ENCODE measurements at regions not wholly inside any gene's neighbourhood (a gene's known extent, or its start where the extent isn't known, plus 50 kb on each side); places are given as distances from the start of the nearest gene placed in this dataset.

DNA sequence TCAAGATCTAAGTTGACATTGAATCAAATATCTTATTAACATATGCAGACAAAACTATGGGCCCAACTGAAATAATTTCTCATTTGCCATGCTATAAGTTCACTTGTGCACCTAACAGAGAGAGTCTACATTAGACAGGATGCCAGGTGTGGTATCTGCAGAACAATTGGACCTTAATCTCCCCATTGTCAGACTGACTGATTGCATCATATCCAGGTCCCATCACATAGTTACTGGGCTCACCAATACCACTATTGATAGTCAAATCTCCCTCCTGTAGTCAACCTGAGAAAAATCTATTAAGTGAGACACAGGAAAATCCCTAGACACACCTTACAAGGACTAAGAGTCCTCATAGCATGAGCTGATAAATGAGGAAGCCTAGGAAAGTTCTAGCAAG is 156.0 kb upstream of the FRG1 start:
- POLR2A ChIA-PET = no interaction called here
- H3K4me3 ChIP-seq (ENCODE audit: low read depth, low read length) = no peak overlapping the region
- peaks cover 26% of the 10 kb centered on the region for H3K9me3 ChIP-seq (ENCODE audit: control insufficient read depth, insufficient read depth, low read length)
- TF ChIP-seq, protein P1, sequence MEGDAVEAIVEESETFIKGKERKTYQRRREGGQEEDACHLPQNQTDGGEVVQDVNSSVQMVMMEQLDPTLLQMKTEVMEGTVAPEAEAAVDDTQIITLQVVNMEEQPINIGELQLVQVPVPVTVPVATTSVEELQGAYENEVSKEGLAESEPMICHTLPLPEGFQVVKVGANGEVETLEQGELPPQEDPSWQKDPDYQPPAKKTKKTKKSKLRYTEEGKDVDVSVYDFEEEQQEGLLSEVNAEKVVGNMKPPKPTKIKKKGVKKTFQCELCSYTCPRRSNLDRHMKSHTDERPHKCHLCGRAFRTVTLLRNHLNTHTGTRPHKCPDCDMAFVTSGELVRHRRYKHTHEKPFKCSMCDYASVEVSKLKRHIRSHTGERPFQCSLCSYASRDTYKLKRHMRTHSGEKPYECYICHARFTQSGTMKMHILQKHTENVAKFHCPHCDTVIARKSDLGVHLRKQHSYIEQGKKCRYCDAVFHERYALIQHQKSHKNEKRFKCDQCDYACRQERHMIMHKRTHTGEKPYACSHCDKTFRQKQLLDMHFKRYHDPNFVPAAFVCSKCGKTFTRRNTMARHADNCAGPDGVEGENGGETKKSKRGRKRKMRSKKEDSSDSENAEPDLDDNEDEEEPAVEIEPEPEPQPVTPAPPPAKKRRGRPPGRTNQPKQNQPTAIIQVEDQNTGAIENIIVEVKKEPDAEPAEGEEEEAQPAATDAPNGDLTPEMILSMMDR (IDR thresholded peaks at IDR 0.05; ENCODE audit: low read depth, low read length) = no peak
- no peak overlapping the region for H3K27ac ChIP-seq (ENCODE audit: low read depth, low read length)
- DNase-seq (ENCODE audit: low read depth, low spot score) = no peak
- H3K27me3 ChIP-seq (ENCODE audit: control insufficient read depth, insufficient read depth, low read length) = no peaks in the 10 kb centered on the region
- CTCF ChIA-PET = interaction anchor here (1.1 to 2.0 kb wide), 2 partner anchors 9 to 10 kb away, joined by 3 to 5 read pairs; no protein-coding TSS in a partner anchor

DNA sequence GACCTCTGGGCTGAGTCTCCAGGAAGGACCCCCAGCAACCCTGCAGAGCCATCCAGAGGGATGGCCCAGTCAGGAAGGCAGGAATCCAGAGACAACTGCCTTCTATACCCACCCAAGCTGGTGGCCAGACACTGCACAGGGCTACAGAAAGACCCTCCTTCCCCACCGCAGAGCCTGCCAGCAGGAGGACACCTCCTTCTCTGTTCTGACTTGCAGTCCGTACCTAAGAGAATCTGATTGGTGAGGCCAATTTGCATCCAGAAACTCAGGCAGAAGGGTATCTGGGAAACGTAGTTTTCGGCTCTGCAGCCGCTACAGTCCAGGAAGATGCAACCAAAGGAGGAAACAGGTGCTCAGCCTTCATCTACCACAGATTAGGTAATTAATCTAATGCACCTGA is 155.4 kb upstream of the FRG1 start:
- H3K27ac ChIP-seq (ENCODE audit: low read depth, low read length) = no peak overlapping the region
- TF ChIP-seq, protein P1 (IDR thresholded peaks at IDR 0.05; ENCODE audit: low read depth, low read length) = no peak
- no peaks in the 10 kb centered on the region for H3K27me3 ChIP-seq (ENCODE audit: control insufficient read depth, insufficient read depth, low read length)
- POLR2A ChIA-PET = no interaction called here
- DNase-seq (ENCODE audit: low read depth, low spot score) = no peak
- peaks cover 26% of the 10 kb centered on the region for H3K9me3 ChIP-seq (ENCODE audit: control insufficient read depth, insufficient read depth, low read length)
- no peak overlapping the region for H3K4me3 ChIP-seq (ENCODE audit: low read depth, low read length)
- CTCF ChIA-PET = no interaction called here

DNA sequence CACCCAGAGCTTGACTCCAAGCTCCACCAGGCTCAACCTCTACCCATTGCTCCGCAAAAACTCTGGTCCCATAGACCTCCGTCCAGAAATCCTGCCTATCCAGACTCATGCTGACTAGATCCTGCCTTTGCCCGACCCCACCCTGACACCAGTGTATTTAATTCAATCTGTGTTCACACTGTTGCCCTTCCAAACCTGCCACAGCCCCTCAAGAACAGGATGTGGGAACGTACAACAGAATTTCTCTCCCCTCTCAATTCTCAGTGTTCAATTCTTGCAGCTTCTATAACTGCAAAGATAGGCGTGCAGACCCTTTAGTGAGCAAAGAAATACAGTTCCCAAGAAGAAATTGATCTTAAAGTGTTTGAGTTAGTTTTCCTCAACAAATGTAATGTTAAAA is 154.2 kb upstream of the FRG1 start:
- Histone ChIP-seq H3K4me3 (ENCODE audit: low read depth, low read length) (no peak overlapping the region), H3K9me3 (ENCODE audit: control insufficient read depth, insufficient read depth, low read length) (peaks cover 29% of the 10 kb centered on the region), H3K27ac (ENCODE audit: low read depth, low read length) (no peak overlapping the region), H3K27me3 (ENCODE audit: control insufficient read depth, insufficient read depth, low read length) (no peaks in the 10 kb centered on the region)
- TF ChIP-seq, protein P1 (IDR thresholded peaks at IDR 0.05; ENCODE audit: low read depth, low read length) = no peak
- no peak for DNase-seq (ENCODE audit: low read depth, low spot score)
- ChIA-PET POLR2A (no interaction called here), CTCF (no interaction called here)

DNA sequence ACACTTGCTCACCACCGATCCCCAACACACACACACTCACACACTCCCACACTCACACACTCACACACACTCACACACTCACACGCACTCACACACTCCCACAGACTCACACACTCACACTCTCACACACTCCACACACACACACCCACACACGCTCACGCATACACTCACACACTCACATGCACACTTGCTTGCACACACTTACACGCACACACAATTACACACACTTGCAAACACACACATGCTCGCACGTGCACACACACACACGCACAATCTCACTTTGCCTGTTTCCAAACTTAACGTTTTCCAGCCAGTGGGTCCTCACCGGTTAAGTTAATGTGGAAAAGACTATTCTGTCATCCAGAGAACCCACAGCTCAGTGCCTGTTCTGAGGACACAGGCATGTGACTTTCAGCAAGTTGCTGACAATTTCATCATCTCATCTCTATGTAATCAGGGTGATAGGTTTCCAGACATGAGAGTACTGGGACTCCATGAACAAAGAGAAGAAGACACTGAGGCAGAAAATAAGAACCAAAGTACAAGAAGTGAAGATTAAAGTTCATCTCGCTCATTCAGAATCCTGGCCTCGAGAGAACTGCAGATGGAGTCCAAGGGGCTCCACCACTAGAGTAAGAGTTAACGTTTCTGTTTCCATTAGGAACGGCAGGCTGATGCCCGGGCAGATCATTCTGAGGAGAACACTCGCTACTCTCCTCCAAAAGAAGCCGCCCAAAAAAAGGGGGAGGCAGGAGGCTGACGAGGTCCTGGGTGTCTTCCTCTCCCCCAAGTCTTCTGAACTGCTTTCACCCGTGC is 153.2 kb upstream of the FRG1 start:
- ChIA-PET CTCF (no interaction called here), POLR2A (no interaction called here)
- no peak for DNase-seq (ENCODE audit: low read depth, low spot score)
- Histone ChIP-seq H3K27ac (ENCODE audit: low read depth, low read length) (no peak overlapping the region), H3K27me3 (ENCODE audit: control insufficient read depth, insufficient read depth, low read length) (no peaks in the 10 kb centered on the region), H3K9me3 (ENCODE audit: control insufficient read depth, insufficient read depth, low read length) (peaks cover 29% of the 10 kb centered on the region), H3K4me3 (ENCODE audit: low read depth, low read length) (no peak overlapping the region)
- TF ChIP-seq, protein P1 (IDR thresholded peaks at IDR 0.05; ENCODE audit: low read depth, low read length) = no peak

DNA sequence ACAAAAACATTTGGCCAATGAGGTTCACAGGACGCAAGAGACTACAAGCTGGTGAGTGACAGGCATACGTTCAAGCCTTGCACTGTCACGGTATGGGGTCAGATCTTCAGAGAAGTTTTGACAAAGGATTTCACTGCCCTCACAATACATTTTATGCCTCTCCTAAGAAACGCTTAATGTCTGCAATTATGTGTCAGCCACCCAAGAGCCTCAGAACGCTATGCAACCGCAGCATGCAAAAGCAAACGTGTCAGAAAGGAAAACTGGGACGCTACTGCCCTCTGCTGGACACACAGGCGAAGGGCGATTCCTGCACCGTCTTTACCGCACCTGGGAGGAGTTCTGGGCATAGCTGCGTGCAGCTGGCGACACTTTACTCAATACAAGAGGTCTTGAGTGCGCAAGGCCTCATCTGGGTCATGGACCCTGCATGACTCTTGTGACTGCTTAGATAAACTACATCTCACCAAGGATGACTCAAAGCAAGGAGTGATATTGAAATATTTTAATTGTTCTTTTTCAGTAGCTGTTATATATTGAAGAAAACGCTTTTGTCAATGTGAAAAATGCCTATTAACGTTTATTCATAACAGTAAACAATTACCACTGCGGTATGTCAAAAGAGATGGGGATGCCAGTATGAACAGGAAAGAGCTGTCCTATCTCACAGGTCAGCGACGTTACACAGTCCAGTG is 147.6 kb upstream of the FRG1 start:
- H3K9me3 ChIP-seq (ENCODE audit: control insufficient read depth, insufficient read depth, low read length) = peaks cover 12% of the 10 kb centered on the region
- CTCF ChIA-PET = interaction anchor here (0.7 to 0.9 kb wide), 4 partner anchors 9 to 591 kb away, joined by 3 to 5 read pairs (median 3); no protein-coding TSS in a partner anchor
- no peak overlapping the region for H3K4me3 ChIP-seq (ENCODE audit: low read depth, low read length)
- no peaks in the 10 kb centered on the region for H3K27me3 ChIP-seq (ENCODE audit: control insufficient read depth, insufficient read depth, low read length)
- POLR2A ChIA-PET = no interaction called here
- peak; percentile 13 for DNase-seq (ENCODE audit: low read depth, low spot score)
- TF ChIP-seq, protein P1 (IDR thresholded peaks at IDR 0.05; ENCODE audit: low read depth, low read length) = peak; percentile 76
- H3K27ac ChIP-seq (ENCODE audit: low read depth, low read length) = no peak overlapping the region

Measured in AG04450 (cell line).